ENCODE measurements at regions not wholly inside any gene's neighbourhood (a gene's known extent, or its start where the extent isn't known, plus 50 kb on each side); places are given as distances from the start of the nearest gene placed in this dataset.

DNA sequence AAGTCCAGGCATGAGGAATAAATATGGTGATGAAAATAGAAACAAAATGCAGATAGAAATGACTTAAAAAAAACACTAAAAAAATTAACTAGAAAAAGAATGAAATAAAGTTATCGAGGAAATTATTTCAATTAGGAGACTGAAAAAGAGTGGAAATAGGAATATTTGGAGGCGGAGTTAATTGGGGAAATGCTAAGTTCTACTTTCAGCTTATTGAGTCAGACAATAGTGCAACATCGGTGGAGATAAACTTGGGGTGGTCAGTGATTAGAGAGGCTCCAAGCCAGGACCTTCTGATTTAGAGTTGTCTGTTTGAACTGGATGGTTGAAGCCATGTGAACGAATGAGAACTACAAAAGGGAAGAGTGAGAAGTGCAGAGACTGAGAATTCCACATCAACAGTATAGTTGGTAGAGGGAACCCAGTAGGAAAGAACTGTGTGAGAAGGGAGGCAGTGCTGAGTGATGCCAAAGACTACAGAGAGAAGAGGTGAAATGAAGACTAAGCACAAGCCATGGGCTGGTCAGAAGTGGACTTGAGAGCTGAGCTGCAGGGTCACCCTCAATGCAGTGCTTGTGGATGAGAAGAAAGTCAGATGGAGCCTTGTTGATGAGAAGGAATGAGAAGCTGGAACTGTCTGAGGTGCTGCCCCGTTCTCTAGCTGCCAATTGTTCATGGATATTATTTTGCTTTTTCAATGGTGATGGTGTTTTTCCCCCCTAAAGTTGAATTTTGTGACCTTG, 160.7 kb downstream of the ICE1 start:
- intact Hi-C loops (cut with DNase I): no loop called here
- DNase-seq: no peak
- TF ChIP-seq, protein P1, sequence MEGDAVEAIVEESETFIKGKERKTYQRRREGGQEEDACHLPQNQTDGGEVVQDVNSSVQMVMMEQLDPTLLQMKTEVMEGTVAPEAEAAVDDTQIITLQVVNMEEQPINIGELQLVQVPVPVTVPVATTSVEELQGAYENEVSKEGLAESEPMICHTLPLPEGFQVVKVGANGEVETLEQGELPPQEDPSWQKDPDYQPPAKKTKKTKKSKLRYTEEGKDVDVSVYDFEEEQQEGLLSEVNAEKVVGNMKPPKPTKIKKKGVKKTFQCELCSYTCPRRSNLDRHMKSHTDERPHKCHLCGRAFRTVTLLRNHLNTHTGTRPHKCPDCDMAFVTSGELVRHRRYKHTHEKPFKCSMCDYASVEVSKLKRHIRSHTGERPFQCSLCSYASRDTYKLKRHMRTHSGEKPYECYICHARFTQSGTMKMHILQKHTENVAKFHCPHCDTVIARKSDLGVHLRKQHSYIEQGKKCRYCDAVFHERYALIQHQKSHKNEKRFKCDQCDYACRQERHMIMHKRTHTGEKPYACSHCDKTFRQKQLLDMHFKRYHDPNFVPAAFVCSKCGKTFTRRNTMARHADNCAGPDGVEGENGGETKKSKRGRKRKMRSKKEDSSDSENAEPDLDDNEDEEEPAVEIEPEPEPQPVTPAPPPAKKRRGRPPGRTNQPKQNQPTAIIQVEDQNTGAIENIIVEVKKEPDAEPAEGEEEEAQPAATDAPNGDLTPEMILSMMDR (IDR thresholded peaks at IDR 0.05): no peak
- no peak for ATAC-seq
- H3K4me1 ChIP-seq: no peaks in the 10 kb centered on the region
- no peaks in the 10 kb centered on the region for H3K9me3 ChIP-seq
- WGBS, 4 donors: 84 to 91% (median 88%) methylated on average over 5 of the region's 5 CpGs
- H3K4me3 ChIP-seq: no peak overlapping the region
- H3K36me3 ChIP-seq: no peaks in the 10 kb centered on the region
- H3K27me3 ChIP-seq: no peaks in the 10 kb centered on the region
- no peak overlapping the region for H3K27ac ChIP-seq

DNA sequence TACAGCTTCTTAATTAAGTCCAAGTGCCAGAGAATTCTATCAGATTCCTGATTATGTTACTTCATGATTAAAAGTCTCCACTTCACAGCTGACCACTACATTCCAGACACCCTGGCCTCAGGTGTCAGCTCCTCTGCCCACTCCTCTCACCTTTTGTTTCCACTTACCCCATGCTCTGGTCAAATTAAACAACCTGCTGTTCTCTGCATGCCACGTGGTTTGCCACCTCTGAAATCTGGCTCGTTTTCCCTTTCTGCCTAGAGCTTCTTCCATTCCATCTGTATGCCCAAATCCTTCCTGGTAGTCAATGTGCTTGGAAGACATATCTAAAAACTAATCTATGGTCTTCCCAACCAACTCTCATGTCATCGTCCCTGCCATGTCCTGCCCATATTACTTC, 158.6 kb downstream of the ICE1 start:
- 67 to 73% (median 71%) methylated on average over 3 of the region's 3 CpGs for WGBS, 4 donors
- ATAC-seq (no peak), DNase-seq (no peak)
- Histone ChIP-seq H3K9me3 (no peaks in the 10 kb centered on the region), H3K27me3 (no peaks in the 10 kb centered on the region), H3K4me1 (no peaks in the 10 kb centered on the region), H3K27ac (no peak overlapping the region), H3K36me3 (no peaks in the 10 kb centered on the region), H3K4me3 (no peak overlapping the region)
- TF ChIP-seq, protein P1 (IDR thresholded peaks at IDR 0.05): no peak
- no peak for TF ChIP-seq POLR2A (IDR thresholded peaks at IDR 0.05)
- intact Hi-C loops (cut with DNase I): no loop called here

DNA sequence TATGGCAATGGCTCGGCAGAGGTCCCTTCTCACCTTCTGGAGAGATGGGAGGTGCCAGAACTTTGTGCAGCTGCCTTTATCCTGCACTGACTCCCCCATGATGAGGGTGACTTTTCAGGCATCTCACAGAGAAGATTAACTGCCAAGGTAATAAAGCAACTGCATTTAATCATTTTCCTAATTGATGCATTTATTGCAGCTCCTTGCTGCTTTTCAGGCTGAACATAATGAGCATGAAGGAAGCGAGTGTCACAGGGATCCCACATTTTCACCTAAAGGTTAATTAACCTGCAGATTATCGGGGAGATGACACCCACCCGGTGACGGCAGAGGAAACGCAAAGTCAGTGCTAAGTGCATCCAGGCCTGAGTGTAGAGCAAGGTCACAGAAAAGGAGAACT, 154.3 kb downstream of the ICE1 start:
- Histone ChIP-seq H3K27me3 (no peaks in the 10 kb centered on the region), H3K4me1 (peaks cover 0 to 8% (median 0%) of the 10 kb centered on the region in 12 donors), H3K27ac (no peak overlapping the region), H3K4me3 (no peak overlapping the region), H3K9me3 (no peaks in the 10 kb centered on the region), H3K36me3 (no peaks in the 10 kb centered on the region)
- DNase-seq: no peak
- TF ChIP-seq POLR2A (IDR thresholded peaks at IDR 0.05): no peak
- TF ChIP-seq, protein P1 (IDR thresholded peaks at IDR 0.05): no peak
- intact Hi-C loops (cut with DNase I): no loop called here
- 89 to 94% (median 90%) methylated on average over 6 of the region's 6 CpGs for WGBS, 4 donors
- ATAC-seq: no peak

DNA sequence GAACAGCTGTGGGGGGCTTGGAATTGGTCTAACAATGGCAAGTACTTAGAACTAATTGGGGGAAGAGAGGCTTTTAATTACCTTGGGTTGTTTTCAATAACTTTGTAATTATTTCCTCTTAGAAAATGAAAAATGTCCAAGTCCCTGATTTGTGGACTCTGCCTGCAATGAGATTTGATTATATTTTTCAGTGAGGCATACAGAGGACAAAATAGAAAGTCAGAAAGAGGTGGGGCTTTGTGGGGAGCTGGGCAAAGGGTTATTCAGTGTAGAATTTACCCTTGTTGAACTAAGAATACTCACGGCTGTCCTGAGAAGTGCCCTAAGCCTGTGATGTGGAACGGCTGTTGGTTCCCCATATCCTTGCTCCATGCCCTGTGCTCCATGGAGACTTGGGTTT, 153.0 kb downstream of the ICE1 start:
- H3K36me3 ChIP-seq: no peaks in the 10 kb centered on the region
- DNase-seq: no peak
- ATAC-seq: no peak
- H3K9me3 ChIP-seq: no peaks in the 10 kb centered on the region
- TF ChIP-seq, protein P1 (IDR thresholded peaks at IDR 0.05): no peak
- TF ChIP-seq POLR2A (IDR thresholded peaks at IDR 0.05): no peak
- H3K4me1 ChIP-seq: peaks cover 0 to 8% (median 0%) of the 10 kb centered on the region in 12 donors
- H3K27ac ChIP-seq: no peak overlapping the region
- no peak overlapping the region for H3K4me3 ChIP-seq
- H3K27me3 ChIP-seq: no peaks in the 10 kb centered on the region
- 79 to 87% (median 84%) methylated on average over 2 of the region's 2 CpGs for WGBS, 4 donors
- intact Hi-C loops (cut with DNase I): no loop called here

Data from heart left ventricle (tissue), 16 donors.